ENCODE measurements at regions not wholly inside any gene's neighbourhood (a gene's known extent, or its start where the extent isn't known, plus 50 kb on each side); places are given as distances from the start of the nearest gene placed in this dataset.

GRCh38 chr3:116951610-116952009 is 242.0 kb downstream of the TUSC7 start:
- TF ChIP-seq EZH2 (IDR thresholded peaks at IDR 0.05; ENCODE audit: insufficient read depth, poor library complexity, severe bottlenecking) (no peak), EZH2phosphoT487 (IDR thresholded peaks at IDR 0.05; ENCODE audit: insufficient read depth, low read depth) (no peak)

All from GM23248 (cell line).